ENCODE measurements at regions not wholly inside any gene's neighbourhood (a gene's known extent, or its start where the extent isn't known, plus 50 kb on each side); places are given as distances from the start of the nearest gene placed in this dataset.

GRCh38 chr2:11102956-11103860, 52.1 kb upstream of the SLC66A3 start:
- TF ChIP-seq CTCF (IDR thresholded peaks at IDR 0.05; ENCODE audit: control extremely low read depth, extremely low read depth, low read depth, missing control alignments) = no peak
- ChIA-PET CTCF (interaction anchor here (0.8 to 1.2 kb wide), 2 partner anchors 30 to 268 kb away, joined by 3 read pairs; a partner anchor contains a TSS), POLR2A (no interaction called here)
- no peak for DNase-seq (ENCODE audit: extremely low spot score)

GRCh38 chr2:11103984-11104793, 51.1 kb upstream of the SLC66A3 start:
- peak; percentile 41 for DNase-seq (ENCODE audit: extremely low spot score)
- TF ChIP-seq CTCF (IDR thresholded peaks at IDR 0.05; ENCODE audit: control extremely low read depth, extremely low read depth, low read depth, missing control alignments) = peak; percentile 55
- CTCF ChIA-PET = interaction anchor here (0.7 to 4.6 kb wide), 4 partner anchors 20 to 480 kb away, joined by 3 to 13 read pairs (median 3); no protein-coding TSS in a partner anchor
- POLR2A ChIA-PET = no interaction called here

- CTCF ChIA-PET = interaction anchor here (1.1 to 4.6 kb wide), 4 partner anchors 19 to 479 kb away, joined by 3 to 13 read pairs (median 4); no protein-coding TSS in a partner anchor
- TF ChIP-seq CTCF (IDR thresholded peaks at IDR 0.05; ENCODE audit: control extremely low read depth, extremely low read depth, low read depth, missing control alignments) = no peak
- POLR2A ChIA-PET = no interaction called here
- no peak for DNase-seq (ENCODE audit: extremely low spot score)
Measured at GRCh38 chr2:11104794-11105660, 50.2 kb upstream of the SLC66A3 start.

Data from GM10248 (cell line).